Mesodermal cell (in vitro differentiated cells): ENCODE measurements at regions not wholly inside any gene's neighbourhood (a gene's known extent, or its start where the extent isn't known, plus 50 kb on each side); places are given as distances from the start of the nearest gene placed in this dataset.
"Not testable (repeated sequence)": the region's sequence is repeated elsewhere in the genome, so short reads cannot be mapped to it uniquely, and the experiment has no call there.

Experiments used
- H3K27ac ChIP-seq: 2 replicates; pipeline ENCODE4 v1.7.0; 2013; ENCODE audit warnings: mild to moderate bottlenecking, low read depth, low read length, moderate library complexity; ENCODE audit not compliant: severe bottlenecking
- H3K36me3 ChIP-seq: 2 replicates; pipeline ENCODE4 v1.7.1; 2013; ENCODE audit warnings: mild to moderate bottlenecking, low read length, moderate library complexity; ENCODE audit not compliant: control insufficient read depth, insufficient read depth
- H3K4me1 ChIP-seq: one replicate; pipeline ENCODE4 v1.7.1; 2013; ENCODE audit warnings: mild to moderate bottlenecking, low read length; ENCODE audit not compliant: insufficient read depth, control insufficient read depth, poor library complexity, severe bottlenecking
- H3K4me3 ChIP-seq: 2 replicates; pipeline ENCODE4 v1.7.0; 2013; ENCODE audit warnings: low read length, control low read depth, mild to moderate bottlenecking; ENCODE audit not compliant: insufficient read depth, poor library complexity, severe bottlenecking; ENCODE audit errors: extremely low read depth
- H3K9me3 ChIP-seq: 2 replicates; pipeline ENCODE4 v1.7.1; 2013; ENCODE audit warnings: mild to moderate bottlenecking, low read length, moderate library complexity; ENCODE audit not compliant: control insufficient read depth
- WGBS, 2 experiments: methylation state at CpG; one replicate each; pipeline ENCODE4 v1.1.5; 2013; ENCODE audit warnings: missing lambda C conversion rate in 2 of 2; ENCODE audit not compliant: insufficient coverage in 2 of 2; 5-methylcytosine and 5-hydroxymethylcytosine counted together

- no peaks in the 10 kb centered on the region for H3K9me3 ChIP-seq
- peaks cover 20% of the 10 kb centered on the region for H3K4me1 ChIP-seq
- H3K4me3 ChIP-seq: no peak overlapping the region
- no peaks in the 10 kb centered on the region for H3K36me3 ChIP-seq
- WGBS, 2 experiments: 60% methylated on average over 3 of the region's 4 CpGs; no CpG with 5 or more reads in 1 of the 2 experiments
- peak overlapping the region; percentile 71 for H3K27ac ChIP-seq
These were observed 473.9 kb downstream of the COL12A1 start for GRCh38 chr6:74731931-74732330.

GRCh38 chr6:74731204-74731603 lies 474.6 kb downstream of the COL12A1 start:
- Histone ChIP-seq H3K36me3 (no peaks in the 10 kb centered on the region), H3K4me1 (peaks cover 20% of the 10 kb centered on the region), H3K27ac (peak overlapping the region; percentile 71), H3K9me3 (no peaks in the 10 kb centered on the region), H3K4me3 (no peak overlapping the region)
- WGBS, 2 experiments: 86 to 90% methylated on average over 1 of the region's 2 CpGs

- H3K9me3 ChIP-seq: no peaks in the 10 kb centered on the region
- no peaks in the 10 kb centered on the region for H3K4me1 ChIP-seq
- no peaks in the 10 kb centered on the region for H3K36me3 ChIP-seq
- H3K4me3 ChIP-seq: no peak overlapping the region
- WGBS, 2 experiments: no CpG with 5 or more reads among the region's 1 CpG
- no peak overlapping the region for H3K27ac ChIP-seq
These were observed 484.9 kb downstream of the COL12A1 start for GRCh38 chr6:74720923-74721322.

GRCh38 chr6:74717591-74717990 lies 488.3 kb downstream of the COL12A1 start:
- H3K4me1 ChIP-seq: no peaks in the 10 kb centered on the region
- no peaks in the 10 kb centered on the region for H3K9me3 ChIP-seq
- no peak overlapping the region for H3K27ac ChIP-seq
- H3K4me3 ChIP-seq: no peak overlapping the region
- no peaks in the 10 kb centered on the region for H3K36me3 ChIP-seq

- Histone ChIP-seq H3K4me3 (no peak overlapping the region), H3K4me1 (no peaks in the 10 kb centered on the region), H3K9me3 (no peaks in the 10 kb centered on the region), H3K36me3 (no peaks in the 10 kb centered on the region), H3K27ac (no peak overlapping the region)
- no CpG with 5 or more reads among the region's 1 CpG for WGBS, 2 experiments
These were observed 490.3 kb downstream of the COL12A1 start for GRCh38 chr6:74715355-74716085.

- Histone ChIP-seq H3K4me3 (no peak overlapping the region), H3K27ac (no peak overlapping the region), H3K36me3 (no peaks in the 10 kb centered on the region)
These were observed 491.9 kb downstream of the COL12A1 start for GRCh38 chr6:74713941-74714340.

GRCh38 chr6:74705451-74705850 lies 500.4 kb downstream of the COL12A1 start:
- H3K9me3 ChIP-seq: no peaks in the 10 kb centered on the region
- no CpG with 5 or more reads among the region's 1 CpG for WGBS, 2 experiments

More at GRCh38 chr6:74713941-74714340, 491.9 kb downstream of the COL12A1 start:
- Histone ChIP-seq H3K4me1 (no peaks in the 10 kb centered on the region), H3K9me3 (no peaks in the 10 kb centered on the region)

GRCh38 chr6:74704540-74704939 lies 501.3 kb downstream of the COL12A1 start:
- H3K4me1 ChIP-seq, H3K9me3 ChIP-seq, H3K27ac ChIP-seq, H3K36me3 ChIP-seq, H3K4me3 ChIP-seq: not testable (repeated sequence)
- WGBS, 2 experiments: 100% methylated on average over 2 of the region's 7 CpGs; no CpG with 5 or more reads in 1 of the 2 experiments

More at GRCh38 chr6:74705451-74705850, 500.4 kb downstream of the COL12A1 start:
- Histone ChIP-seq H3K4me3 (no peak overlapping the region), H3K27ac (no peak overlapping the region), H3K4me1 (no peaks in the 10 kb centered on the region), H3K36me3 (no peaks in the 10 kb centered on the region)

- H3K4me3 ChIP-seq: no peak overlapping the region
- 80% methylated on average over 1 of the region's 2 CpGs; no CpG with 5 or more reads in 1 of the 2 experiments for WGBS, 2 experiments
- H3K27ac ChIP-seq: no peak overlapping the region
- H3K9me3 ChIP-seq: no peaks in the 10 kb centered on the region
- H3K4me1 ChIP-seq: no peaks in the 10 kb centered on the region
- no peaks in the 10 kb centered on the region for H3K36me3 ChIP-seq
These were observed 515.5 kb downstream of the COL12A1 start for GRCh38 chr6:74690365-74690764.

- no peaks in the 10 kb centered on the region for H3K9me3 ChIP-seq
- WGBS, 2 experiments: 90 to 100% methylated on average over 2 of the region's 2 CpGs
- no peak overlapping the region for H3K27ac ChIP-seq
- no peak overlapping the region for H3K4me3 ChIP-seq
- H3K4me1 ChIP-seq: no peaks in the 10 kb centered on the region
- H3K36me3 ChIP-seq: no peaks in the 10 kb centered on the region
These were observed 516.3 kb downstream of the COL12A1 start for GRCh38 chr6:74689601-74690000.

GRCh38 chr6:74677463-74677862 lies 528.4 kb downstream of the COL12A1 start:
- Histone ChIP-seq H3K9me3 (peaks cover 3% of the 10 kb centered on the region), H3K27ac (no peak overlapping the region), H3K36me3 (no peaks in the 10 kb centered on the region), H3K4me3 (no peak overlapping the region), H3K4me1 (no peaks in the 10 kb centered on the region)
- no CpG with 5 or more reads among the region's 1 CpG for WGBS, 2 experiments
